Stomach (tissue), 8 donors: ENCODE measurements at regions not wholly inside any gene's neighbourhood (a gene's known extent, or its start where the extent isn't known, plus 50 kb on each side); places are given as distances from the start of the nearest gene placed in this dataset.

ENCODE experiments used
- DNase-seq, 2 donors: peaks; one replicate each; pipeline versions ENCODE4 v3.0.0 to v3.0.0-alpha.2; 2013 to 2019
- H3K27ac ChIP-seq, 5 donors: fragments of 200-600 bp in 4 of 5; sonication (generic) in 4 of 5; one replicate each; pipeline ENCODE4 v1.5.1; 2013 to 2019; ENCODE audit warnings: mild to moderate bottlenecking in 1 of 5, moderate library complexity in 1 of 5
- H3K27me3 ChIP-seq, 3 donors: fragments of 200-600 bp; sonication (generic); one replicate each; pipeline ENCODE4 v1.5.1; 2017 to 2019; ENCODE audit warnings: mixed run types in 1 of 3
- H3K36me3 ChIP-seq, 4 donors: fragments of 200-600 bp; sonication (generic); 1 replicate in 3 of 4; 2 replicates in 1 of 4; pipeline ENCODE4 v1.5.1; 2016 to 2019
- H3K4me1 ChIP-seq, 4 donors: fragments of 200-600 bp; sonication (generic); one replicate each; pipeline ENCODE4 v1.5.1; 2016 to 2019
- H3K4me3 ChIP-seq, 4 donors: fragments of 200-600 bp; sonication (generic) in 3 of 4; one replicate each; pipeline ENCODE4 v1.5.1; 2016 to 2019; ENCODE audit warnings: mild to moderate bottlenecking in 1 of 4
- H3K9me3 ChIP-seq, 4 donors: fragments of 200-600 bp; sonication (generic); one replicate each; pipeline ENCODE4 v1.5.1; 2016 to 2019
- EP300 ChIP-seq: sonication (generic); formaldehyde crosslinking; IDR thresholded peaks from one replicate; pipeline ENCODE4 v1.6.1; 2017; ENCODE audit warnings: antibody characterized with exemption
- POLR2A ChIP-seq, 4 donors: fragments of 450-650 bp; IDR thresholded peaks; one replicate each; pipeline ENCODE4 v1.6.1; 2016; ENCODE audit warnings: antibody characterized with exemption in 4 of 4, control low read depth in 2 of 4, mild to moderate bottlenecking in 1 of 4, moderate library complexity in 1 of 4
- POLR2AphosphoS5 ChIP-seq, 3 donors: sonication (generic); formaldehyde crosslinking; IDR thresholded peaks; one replicate each; pipeline ENCODE4 v1.6.1; 2016; ENCODE audit warnings: antibody characterized with exemption in 3 of 3
- WGBS, 5 donors: extraction: QIAGEN DNeasy Blood & Tissue Kit in 3 of 5; methylation state at CpG; one replicate each; pipeline versions ENCODE4 v1.1.5 to v1.1.7; 2013 to 2018; 5-methylcytosine and 5-hydroxymethylcytosine counted together
- intact Hi-C: fragments of 100-400 bp; cut with DNase I; formaldehyde crosslinking; loops from one replicate; pipeline ENCODE4 v1.15.1; 2023; ENCODE audit warnings: low total_unique reads
- TF ChIP-seq, protein P1 (sequence below), 7 experiments: fragments of 450-650 bp in 4 of 7; fragments of 200-600 bp in 3 of 7; sonication (generic) in 3 of 7; IDR thresholded peaks; one replicate each; pipeline ENCODE4 v1.5.1; 2016 to 2019; ENCODE audit warnings: antibody characterized with exemption in 7 of 7, control low read depth in 2 of 7, mild to moderate bottlenecking in 1 of 7
- donor health status: healthy with polysubstance abuse.
- donor health status: Bipolar disorder and iron deficiency.
- donor health status: healthy.

DNA sequence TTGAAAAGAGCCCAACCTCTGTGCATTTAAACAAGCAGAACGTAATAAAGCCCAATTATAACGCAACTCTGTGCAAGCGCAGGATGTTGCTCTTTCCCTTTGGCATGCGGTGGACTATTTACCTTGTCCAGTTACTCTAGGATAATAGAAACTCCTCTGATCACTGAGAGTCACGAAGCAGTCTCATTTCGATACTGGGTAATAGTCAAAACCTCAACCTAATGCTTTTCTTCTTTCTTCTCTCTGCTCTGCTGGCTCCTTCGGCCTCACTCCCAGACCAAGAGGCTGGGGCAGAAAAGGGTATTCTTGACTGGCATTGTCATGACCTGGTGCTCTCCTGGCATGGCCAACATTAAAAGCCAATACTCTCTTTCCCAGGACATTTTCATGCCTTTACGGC is 89.7 kb upstream of the GCFC2 start:
- intact Hi-C loops: no loop called here
- Histone ChIP-seq H3K36me3 (no peaks in the 10 kb centered on the region), H3K27ac (no peak overlapping the region), H3K4me3 (no peak overlapping the region), H3K27me3 (no peaks in the 10 kb centered on the region), H3K4me1 (no peaks in the 10 kb centered on the region), H3K9me3 (no peaks in the 10 kb centered on the region)
- 82 to 87% (median 87%) methylated on average over 8 of the region's 8 CpGs for WGBS, 5 donors
- no peak for DNase-seq
- TF ChIP-seq EP300: no peak
- TF ChIP-seq POLR2A (IDR thresholded peaks at IDR 0.05): no peak
- no peak for TF ChIP-seq POLR2AphosphoS5 (IDR thresholded peaks at IDR 0.05)
- TF ChIP-seq, protein P1, sequence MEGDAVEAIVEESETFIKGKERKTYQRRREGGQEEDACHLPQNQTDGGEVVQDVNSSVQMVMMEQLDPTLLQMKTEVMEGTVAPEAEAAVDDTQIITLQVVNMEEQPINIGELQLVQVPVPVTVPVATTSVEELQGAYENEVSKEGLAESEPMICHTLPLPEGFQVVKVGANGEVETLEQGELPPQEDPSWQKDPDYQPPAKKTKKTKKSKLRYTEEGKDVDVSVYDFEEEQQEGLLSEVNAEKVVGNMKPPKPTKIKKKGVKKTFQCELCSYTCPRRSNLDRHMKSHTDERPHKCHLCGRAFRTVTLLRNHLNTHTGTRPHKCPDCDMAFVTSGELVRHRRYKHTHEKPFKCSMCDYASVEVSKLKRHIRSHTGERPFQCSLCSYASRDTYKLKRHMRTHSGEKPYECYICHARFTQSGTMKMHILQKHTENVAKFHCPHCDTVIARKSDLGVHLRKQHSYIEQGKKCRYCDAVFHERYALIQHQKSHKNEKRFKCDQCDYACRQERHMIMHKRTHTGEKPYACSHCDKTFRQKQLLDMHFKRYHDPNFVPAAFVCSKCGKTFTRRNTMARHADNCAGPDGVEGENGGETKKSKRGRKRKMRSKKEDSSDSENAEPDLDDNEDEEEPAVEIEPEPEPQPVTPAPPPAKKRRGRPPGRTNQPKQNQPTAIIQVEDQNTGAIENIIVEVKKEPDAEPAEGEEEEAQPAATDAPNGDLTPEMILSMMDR (IDR thresholded peaks at IDR 0.05): no peak

- no peaks in the 10 kb centered on the region for H3K27me3 ChIP-seq
- H3K4me3 ChIP-seq: no peak overlapping the region
- no peaks in the 10 kb centered on the region for H3K36me3 ChIP-seq
- no peak for DNase-seq
- intact Hi-C loops: no loop called here
- WGBS, 5 donors: 37 to 57% (median 50%) methylated on average over 4 of the region's 4 CpGs
- no peaks in the 10 kb centered on the region for H3K9me3 ChIP-seq
- TF ChIP-seq, protein P1 (IDR thresholded peaks at IDR 0.05): no peak
- TF ChIP-seq POLR2AphosphoS5 (IDR thresholded peaks at IDR 0.05): no peak
- no peak for TF ChIP-seq POLR2A (IDR thresholded peaks at IDR 0.05)
- no peak for TF ChIP-seq EP300
- H3K4me1 ChIP-seq: no peaks in the 10 kb centered on the region
- H3K27ac ChIP-seq: no peak overlapping the region
Observed at GRCh38 chr2:75799859-75800258, 89.1 kb upstream of the GCFC2 start.

DNA sequence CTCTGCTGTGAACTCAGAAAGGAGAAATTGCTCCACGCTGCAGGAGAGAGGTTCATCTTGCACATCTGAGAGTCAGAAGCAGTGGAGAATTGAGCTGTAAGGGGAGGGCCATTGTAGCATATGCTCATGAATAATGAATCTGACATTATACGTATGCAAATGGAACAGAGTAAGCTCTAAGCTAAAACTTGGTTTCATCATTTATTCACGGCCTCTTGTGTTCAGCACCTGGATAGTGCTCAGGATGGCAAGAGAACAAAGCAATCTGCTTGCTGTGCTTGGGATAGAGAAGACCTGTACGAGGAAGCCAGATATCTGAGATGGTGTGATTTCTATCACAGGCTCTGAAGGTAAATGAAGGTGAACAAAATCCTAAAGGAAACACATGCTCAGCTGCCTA is 87.9 kb upstream of the GCFC2 start:
- H3K4me3 ChIP-seq: no peak overlapping the region
- no peaks in the 10 kb centered on the region for H3K4me1 ChIP-seq
- intact Hi-C loops: no loop called here
- no peak for DNase-seq
- no peak overlapping the region for H3K27ac ChIP-seq
- TF ChIP-seq EP300 (no peak), POLR2AphosphoS5 (IDR thresholded peaks at IDR 0.05) (no peak)
- TF ChIP-seq, protein P1 (IDR thresholded peaks at IDR 0.05): no peak
- H3K36me3 ChIP-seq: no peaks in the 10 kb centered on the region
- WGBS, 5 donors: 56 to 65% (median 63%) methylated on average over 4 of the region's 4 CpGs
- no peaks in the 10 kb centered on the region for H3K27me3 ChIP-seq
- H3K9me3 ChIP-seq: no peaks in the 10 kb centered on the region

DNA sequence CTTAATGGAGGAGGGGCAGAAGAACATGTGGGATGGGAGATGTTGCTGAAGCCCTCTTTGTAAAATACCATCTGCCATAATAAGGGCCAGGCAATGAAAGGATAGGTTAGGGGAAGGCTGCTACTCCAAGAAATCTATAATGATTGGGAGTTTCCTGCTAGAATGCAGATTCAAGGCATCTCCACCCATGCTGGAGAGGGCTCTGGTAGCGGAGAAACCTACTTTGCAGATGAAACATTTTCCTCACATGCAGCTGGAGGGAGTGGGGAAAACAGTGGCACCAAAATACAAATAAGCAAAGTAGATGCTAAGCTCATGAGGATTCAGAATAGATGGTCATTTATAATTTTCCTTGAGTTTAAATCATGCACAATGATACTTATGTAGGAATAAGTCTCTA is 82.3 kb upstream of the GCFC2 start:
- 96 to 100% (median 98%) methylated on average over 1 of the region's 1 CpG for WGBS, 5 donors
- DNase-seq: no peak
- TF ChIP-seq, protein P1 (IDR thresholded peaks at IDR 0.05): no peak
- TF ChIP-seq POLR2AphosphoS5 (IDR thresholded peaks at IDR 0.05) (no peak), POLR2A (IDR thresholded peaks at IDR 0.05) (no peak), EP300 (no peak)
- H3K4me1 ChIP-seq: no peaks in the 10 kb centered on the region
- intact Hi-C loops: no loop called here
- no peaks in the 10 kb centered on the region for H3K9me3 ChIP-seq
- H3K36me3 ChIP-seq: no peaks in the 10 kb centered on the region
- H3K4me3 ChIP-seq: no peak overlapping the region
- H3K27me3 ChIP-seq: no peaks in the 10 kb centered on the region
- H3K27ac ChIP-seq: no peak overlapping the region
